ENCODE measurements at regions not wholly inside any gene's neighbourhood (a gene's known extent, or its start where the extent isn't known, plus 50 kb on each side); places are given as distances from the start of the nearest gene placed in this dataset.

- DNase-seq (ENCODE audit: low read depth): no peak
- no peak for TF ChIP-seq CTCF (IDR thresholded peaks at IDR 0.05; ENCODE audit: control insufficient read depth, insufficient read depth, low read depth, low read length, missing control alignments)
- no peak overlapping the region for H3K4me3 ChIP-seq (ENCODE audit: control insufficient read depth, low read depth, low read length)
Observed at GRCh38 chr16:82382521-82382920, 212.5 kb upstream of the MPHOSPH6 start.

GRCh38 chr16:82379551-82379950 is 209.5 kb upstream of the MPHOSPH6 start:
- no peak overlapping the region for H3K4me3 ChIP-seq (ENCODE audit: control insufficient read depth, low read depth, low read length)
- no peak for TF ChIP-seq CTCF (IDR thresholded peaks at IDR 0.05; ENCODE audit: control insufficient read depth, insufficient read depth, low read depth, low read length, missing control alignments)
- DNase-seq (ENCODE audit: low read depth): no peak

GRCh38 chr16:82373976-82374375 is 204.0 kb upstream of the MPHOSPH6 start:
- DNase-seq (ENCODE audit: low read depth): no peak

GRCh38 chr16:82370282-82370681 is 200.3 kb upstream of the MPHOSPH6 start:
- no peak for DNase-seq (ENCODE audit: low read depth)
- TF ChIP-seq CTCF (IDR thresholded peaks at IDR 0.05; ENCODE audit: control insufficient read depth, insufficient read depth, low read depth, low read length, missing control alignments): no peak
- H3K4me3 ChIP-seq (ENCODE audit: control insufficient read depth, low read depth, low read length): no peak overlapping the region

More at GRCh38 chr16:82373976-82374375, 204.0 kb upstream of the MPHOSPH6 start:
- no peak overlapping the region for H3K4me3 ChIP-seq (ENCODE audit: control insufficient read depth, low read depth, low read length)
- TF ChIP-seq CTCF (IDR thresholded peaks at IDR 0.05; ENCODE audit: control insufficient read depth, insufficient read depth, low read depth, low read length, missing control alignments): no peak

GRCh38 chr16:82368041-82368440 is 198.0 kb upstream of the MPHOSPH6 start:
- DNase-seq (ENCODE audit: low read depth): peak; percentile 2
- no peak overlapping the region for H3K4me3 ChIP-seq (ENCODE audit: control insufficient read depth, low read depth, low read length)
- TF ChIP-seq CTCF (IDR thresholded peaks at IDR 0.05; ENCODE audit: control insufficient read depth, insufficient read depth, low read depth, low read length, missing control alignments): peak; percentile 63

GRCh38 chr16:82366462-82366861 is 196.4 kb upstream of the MPHOSPH6 start:
- H3K4me3 ChIP-seq (ENCODE audit: control insufficient read depth, low read depth, low read length): no peak overlapping the region
- DNase-seq (ENCODE audit: low read depth): no peak
- no peak for TF ChIP-seq CTCF (IDR thresholded peaks at IDR 0.05; ENCODE audit: control insufficient read depth, insufficient read depth, low read depth, low read length, missing control alignments)

GRCh38 chr16:82364690-82365089 is 194.7 kb upstream of the MPHOSPH6 start:
- no peak for DNase-seq (ENCODE audit: low read depth)
- no peak for TF ChIP-seq CTCF (IDR thresholded peaks at IDR 0.05; ENCODE audit: control insufficient read depth, insufficient read depth, low read depth, low read length, missing control alignments)
- no peak overlapping the region for H3K4me3 ChIP-seq (ENCODE audit: control insufficient read depth, low read depth, low read length)

Measured in AG09309 (cell line).